HepG2 (cell line): ENCODE measurements at regions not wholly inside any gene's neighbourhood (a gene's known extent, or its start where the extent isn't known, plus 50 kb on each side); places are given as distances from the start of the nearest gene placed in this dataset.

ENCODE experiments used
- ATAC-seq: fragments of 200-7000 bp; cut with Tn5 transposase; 3 replicates; pipeline ENCODE4 v1.9.1; 2020; ENCODE audit warnings: mild to moderate bottlenecking, moderate library complexity
- BruUV-seq: library from RNA; stranded (reverse); fragments of 400-500 nt; replicated peaks from 2 replicates; lab custom pipeline; 2021; lab: Mats Ljungman, UMichigan
- CTCF ChIA-PET: fragments of 300-600 bp; formaldehyde crosslinking; extraction: SDS; loops from one replicate; lab custom pipeline; 2021; ENCODE audit warnings: low total read pairs, inconsistent platforms, low intra/inter-chr PET ratio; lab: Yijun Ruan, JAX
- POLR2A ChIA-PET: fragments of 350-600 bp; sonication (Branson Sonifier 250); formaldehyde crosslinking; loops from one replicate; lab custom pipeline; 2020; ENCODE audit warnings: antibody characterized with exemption, inconsistent platforms; lab: Yijun Ruan, JAX
- DNase-seq: peaks from one replicate; pipeline ENCODE4 v3.0.0-alpha.2; 2015; ENCODE audit warnings: low spot score
- FAIRE-seq: peaks from 3 replicates; lab custom pipeline; 2011; peaks lifted over from hg19 to GRCh38; lab: Jason Lieb, UNC
- H2AFZ ChIP-seq: one replicate; pipeline ENCODE4 v1.6.1; 2011; ENCODE audit warnings: low read length, inconsistent platforms
- H3K27ac ChIP-seq: fragments of 300-600 bp; 3 replicates; pipeline ENCODE4 v1.8.0; 2011; ENCODE audit warnings: mixed run types, mild to moderate bottlenecking, mixed read lengths, low read length, inconsistent platforms; ENCODE audit not compliant: insufficient read depth; ENCODE audit errors: extremely low read length
- H3K27me3 ChIP-seq, 2 experiments: fragments of 200-600 bp in 1 of 2; 2 replicates in 1 of 2; 3 replicates in 1 of 2; pipeline versions ENCODE4 v1.6.0 to v1.8.0; 2011; ENCODE audit warnings: low read length in 2 of 2, mild to moderate bottlenecking in 2 of 2, moderate library complexity in 2 of 2, inconsistent platforms in 1 of 2; ENCODE audit not compliant: insufficient read depth in 2 of 2, control insufficient read depth in 1 of 2
- H3K36me3 ChIP-seq, 2 experiments: fragments of 200-600 bp in 1 of 2; replicated peaks in 1 of 2; 2 replicates in 1 of 2; 3 replicates in 1 of 2; pipeline versions ENCODE4 v1.5.1 to v1.8.0; 2011; ENCODE audit warnings: low read length in 2 of 2, inconsistent platforms in 1 of 2; ENCODE audit not compliant: insufficient read depth in 2 of 2, control insufficient read depth in 1 of 2
- H3K4me1 ChIP-seq: 2 replicates; pipeline ENCODE4 v1.5.1; 2012; ENCODE audit warnings: low read length, inconsistent platforms; ENCODE audit not compliant: insufficient read depth
- H3K4me2 ChIP-seq: 2 replicates; pipeline ENCODE4 v1.6.0; 2011; ENCODE audit warnings: low read depth, low read length, inconsistent platforms
- H3K4me3 ChIP-seq, 3 experiments: fragments of 200-600 bp in 1 of 3; sonication (generic), shearing (Covaris generic) in 1 of 3; replicated peaks in 1 of 3; 2 replicates each; pipeline ENCODE4 v1.5.1; 2011 to 2016; ENCODE audit warnings: low read length in 3 of 3, inconsistent platforms in 2 of 3, low read depth in 2 of 3, mild to moderate bottlenecking in 2 of 3, control low read depth in 1 of 3, mixed read lengths in 1 of 3; ENCODE audit not compliant: insufficient read depth in 1 of 3
- H3K79me2 ChIP-seq: one replicate; pipeline ENCODE4 v1.6.1; 2011; ENCODE audit warnings: low read length, inconsistent platforms; ENCODE audit not compliant: insufficient read depth
- H3K9ac ChIP-seq: 2 replicates; pipeline ENCODE4 v1.6.0; 2011; ENCODE audit warnings: mild to moderate bottlenecking, low read depth, low read length, inconsistent platforms; ENCODE audit not compliant: insufficient read depth
- H3K9me3 ChIP-seq: 2 replicates; pipeline ENCODE4 v1.5.1; 2012; ENCODE audit warnings: mild to moderate bottlenecking, low read length
- H4K20me1 ChIP-seq: 2 replicates; pipeline ENCODE4 v1.6.0; 2011; ENCODE audit warnings: inconsistent platforms, mild to moderate bottlenecking, low read length, moderate library complexity; ENCODE audit not compliant: insufficient read depth
- BATF2 ChIP-seq: sonication (generic); formaldehyde crosslinking; IDR thresholded peaks from 2 replicates; pipeline ENCODE4 v1.8.0; 2022; ENCODE audit warnings: mild to moderate bottlenecking, missing genetic modification reagents, moderate library complexity
- CTCF ChIP-seq: sonication (generic); formaldehyde crosslinking; IDR thresholded peaks from 2 replicates; pipeline ENCODE4 v1.5.0; 2020; ENCODE audit warnings: mild to moderate bottlenecking, missing genetic modification reagents, moderate library complexity
- PHF20 ChIP-seq: sonication (generic); formaldehyde crosslinking; IDR thresholded peaks from 2 replicates; pipeline ENCODE4 v1.5.0; 2020; ENCODE audit warnings: mild to moderate bottlenecking, missing genetic modification reagents
- POLR2G ChIP-seq: fragments of 200-400 bp; formaldehyde crosslinking; IDR thresholded peaks from 2 replicates; pipeline ENCODE4 v1.6.1; 2018; ENCODE audit warnings: mild to moderate bottlenecking, low read depth, low read length, moderate library complexity
- STAG1 ChIP-seq: sonication (generic); formaldehyde crosslinking; IDR thresholded peaks from 2 replicates; pipeline ENCODE4 v1.4.0; 2020; ENCODE audit warnings: missing genetic modification reagents
- TFE3 ChIP-seq: IDR thresholded peaks from 2 replicates; pipeline ENCODE4 v1.6.1; 2016
- ZNF629 ChIP-seq: sonication (generic); formaldehyde crosslinking; conservative IDR thresholded peaks from 2 replicates; pipeline ENCODE4 v1.5.0; 2020; ENCODE audit warnings: missing genetic modification reagents
- ZNF766 ChIP-seq: sonication (generic); formaldehyde crosslinking; IDR thresholded peaks from 2 replicates; pipeline ENCODE4 v1.5.0; 2020; ENCODE audit warnings: missing genetic modification reagents, borderline replicate concordance
- ZSCAN5A ChIP-seq: sonication (generic); formaldehyde crosslinking; IDR thresholded peaks from 2 replicates; pipeline ENCODE4 v1.8.0; 2022; ENCODE audit warnings: mild to moderate bottlenecking, missing genetic modification reagents, borderline replicate concordance
- WGBS: methylation state at CpG from one replicate; pipeline ENCODE4 v1.1.6; 2017; ENCODE audit warnings: low lambda C conversion rate; 5-methylcytosine and 5-hydroxymethylcytosine counted together
- in situ Hi-C: cut with HindIII; loops from 2 replicates; pipeline ENCODE4 v1.10.0; 2017; ENCODE audit warnings: low pct_unique_long_range_greater_than_20kb; ENCODE audit not compliant: extremely low pct_ligation_motif_present
- intact Hi-C: fragments of 100-400 bp; cut with micrococcal nuclease; formaldehyde crosslinking; loops from one replicate; pipeline ENCODE4 v1.10.0; 2022; ENCODE audit not compliant: unreplicated experiment

GRCh38 chr2:9690716-9691498 is 60.1 kb upstream of the YWHAQ start:
- no peaks in the 10 kb centered on the region for H4K20me1 ChIP-seq
- no peak for DNase-seq
- FAIRE-seq, result no peak
- no peaks in the 10 kb centered on the region for H3K4me1 ChIP-seq
- intact Hi-C loops, result no loop called here
- CTCF ChIA-PET, result no interaction called here
- H3K9me3 ChIP-seq, result no peaks in the 10 kb centered on the region
- no peak overlapping the region for H3K4me3 ChIP-seq
- H3K36me3 ChIP-seq, result no peaks in the 10 kb centered on the region
- no peak overlapping the region for H3K27ac ChIP-seq
- ATAC-seq, result peak; percentile 77
- TF ChIP-seq POLR2G (no peak), BATF2 (no peak), ZNF629 (CRISPR knock-in tag) (peak; percentile 63), CTCF (CRISPR knock-in tag) (peak; percentile 53), ZSCAN5A (CRISPR knock-in tag) (no peak), ZNF766 (CRISPR knock-in tag) (no peak), STAG1 (CRISPR knock-in tag) (peak; percentile 54), TFE3 (CRISPR knock-in tag) (no peak), PHF20 (CRISPR knock-in tag) (no peak)
- TF ChIP-seq, all 625 proteins: peak for 3
- peaks cover 2 to 31% of the 10 kb centered on the region in 2 experiments for H3K27me3 ChIP-seq
- no peak overlapping the region for H2AFZ ChIP-seq
- POLR2A ChIA-PET, result no interaction called here
- WGBS, result 50% methylated on average over 11 of the region's 11 CpGs
- no peak overlapping the region for H3K4me2 ChIP-seq
- H3K79me2 ChIP-seq, result no peaks in the 10 kb centered on the region
- BruUV-seq, result no TSS peak
- in situ Hi-C loops, result no loop called here
- H3K9ac ChIP-seq, result no peak overlapping the region
